D721Med (cell line): ENCODE measurements at regions not wholly inside any gene's neighbourhood (a gene's known extent, or its start where the extent isn't known, plus 50 kb on each side); places are given as distances from the start of the nearest gene placed in this dataset.

ENCODE experiments used
- DNase-seq: peaks from one replicate; pipeline ENCODE4 v3.0.0; 2011; ENCODE audit warnings: low spot score; ENCODE audit not compliant: insufficient read length
- FAIRE-seq: peaks from 2 replicates; lab custom pipeline; 2011; peaks lifted over from hg19 to GRCh38; lab: Jason Lieb, UNC
- CTCF ChIP-seq: IDR thresholded peaks from 2 replicates; pipeline ENCODE4 v1.5.1; 2012; ENCODE audit warnings: mild to moderate bottlenecking, control low read depth; ENCODE audit not compliant: insufficient read depth; ENCODE audit errors: missing control alignments

- no peak for DNase-seq
- no peak for TF ChIP-seq CTCF
- no peak for FAIRE-seq
These were observed 213.7 kb downstream of the MYCN start for GRCh38 chr2:16154061-16154460.

- no peak for FAIRE-seq
These were observed 213.3 kb downstream of the MYCN start for GRCh38 chr2:16153754-16154035.

GRCh38 chr2:16152928-16153753 is 212.8 kb downstream of the MYCN start:
- DNase-seq, result no peak
- FAIRE-seq, result no peak
- TF ChIP-seq CTCF, result no peak

More at GRCh38 chr2:16153754-16154035, 213.3 kb downstream of the MYCN start:
- TF ChIP-seq CTCF, result no peak
- DNase-seq, result no peak

- TF ChIP-seq CTCF, result no peak
- FAIRE-seq (no peak), DNase-seq (no peak)
These were observed 211.9 kb downstream of the MYCN start for GRCh38 chr2:16152071-16152927.

GRCh38 chr2:16151651-16152050 is 211.3 kb downstream of the MYCN start:
- FAIRE-seq (no peak), DNase-seq (no peak)
- no peak for TF ChIP-seq CTCF

- TF ChIP-seq CTCF, result no peak
- FAIRE-seq, result no peak
- DNase-seq, result no peak
These were observed 210.9 kb downstream of the MYCN start for GRCh38 chr2:16151281-16151570.
